Fibroblast of villous mesenchyme (primary cell): ENCODE measurements at regions not wholly inside any gene's neighbourhood (a gene's known extent, or its start where the extent isn't known, plus 50 kb on each side); places are given as distances from the start of the nearest gene placed in this dataset.
A peak's percentile ranks its signal among the peaks of the same experiment; 100 is the strongest.

Experiments
- DNase-seq: peaks from one replicate; pipeline ENCODE4 v3.0.0-alpha.2; 2010; ENCODE audit warnings: low read depth
- H3K4me3 ChIP-seq: 2 replicates; pipeline ENCODE4 v1.5.1; 2011; ENCODE audit warnings: low read depth, mild to moderate bottlenecking, low read length
- TF ChIP-seq, protein P1 (sequence below): IDR thresholded peaks from 2 replicates; pipeline ENCODE4 v1.5.1; 2012; ENCODE audit warnings: low read depth, mild to moderate bottlenecking, low read length; ENCODE audit not compliant: insufficient read depth

DNA sequence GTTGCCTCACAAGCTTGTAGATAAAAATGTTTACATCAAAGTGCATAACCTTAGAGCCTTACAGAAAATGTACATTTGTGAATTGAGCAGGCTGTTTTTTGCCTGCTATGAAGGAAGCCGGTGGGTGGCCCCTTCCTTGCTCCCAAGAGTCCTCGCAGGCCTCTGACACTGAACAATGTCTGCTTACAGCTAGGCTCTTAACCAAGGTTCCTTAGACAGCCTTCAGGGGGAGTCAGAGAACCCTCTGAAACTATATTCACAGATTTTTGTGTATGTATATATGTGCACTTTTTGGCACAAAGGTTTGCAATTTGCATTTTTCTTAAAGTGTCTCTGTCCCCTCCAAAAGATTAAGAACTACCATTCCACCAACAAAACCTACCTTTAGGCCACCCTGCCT lies 282.6 kb downstream of the BARHL2 start:
- no peak overlapping the region for H3K4me3 ChIP-seq
- TF ChIP-seq, protein P1, sequence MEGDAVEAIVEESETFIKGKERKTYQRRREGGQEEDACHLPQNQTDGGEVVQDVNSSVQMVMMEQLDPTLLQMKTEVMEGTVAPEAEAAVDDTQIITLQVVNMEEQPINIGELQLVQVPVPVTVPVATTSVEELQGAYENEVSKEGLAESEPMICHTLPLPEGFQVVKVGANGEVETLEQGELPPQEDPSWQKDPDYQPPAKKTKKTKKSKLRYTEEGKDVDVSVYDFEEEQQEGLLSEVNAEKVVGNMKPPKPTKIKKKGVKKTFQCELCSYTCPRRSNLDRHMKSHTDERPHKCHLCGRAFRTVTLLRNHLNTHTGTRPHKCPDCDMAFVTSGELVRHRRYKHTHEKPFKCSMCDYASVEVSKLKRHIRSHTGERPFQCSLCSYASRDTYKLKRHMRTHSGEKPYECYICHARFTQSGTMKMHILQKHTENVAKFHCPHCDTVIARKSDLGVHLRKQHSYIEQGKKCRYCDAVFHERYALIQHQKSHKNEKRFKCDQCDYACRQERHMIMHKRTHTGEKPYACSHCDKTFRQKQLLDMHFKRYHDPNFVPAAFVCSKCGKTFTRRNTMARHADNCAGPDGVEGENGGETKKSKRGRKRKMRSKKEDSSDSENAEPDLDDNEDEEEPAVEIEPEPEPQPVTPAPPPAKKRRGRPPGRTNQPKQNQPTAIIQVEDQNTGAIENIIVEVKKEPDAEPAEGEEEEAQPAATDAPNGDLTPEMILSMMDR: peak; percentile 3
- DNase-seq: no peak

- no peak overlapping the region for H3K4me3 ChIP-seq
- no peak for DNase-seq
- TF ChIP-seq, protein P1: no peak
These were observed 300.0 kb downstream of the BARHL2 start for GRCh38 chr1:90417126-90417525.

DNA sequence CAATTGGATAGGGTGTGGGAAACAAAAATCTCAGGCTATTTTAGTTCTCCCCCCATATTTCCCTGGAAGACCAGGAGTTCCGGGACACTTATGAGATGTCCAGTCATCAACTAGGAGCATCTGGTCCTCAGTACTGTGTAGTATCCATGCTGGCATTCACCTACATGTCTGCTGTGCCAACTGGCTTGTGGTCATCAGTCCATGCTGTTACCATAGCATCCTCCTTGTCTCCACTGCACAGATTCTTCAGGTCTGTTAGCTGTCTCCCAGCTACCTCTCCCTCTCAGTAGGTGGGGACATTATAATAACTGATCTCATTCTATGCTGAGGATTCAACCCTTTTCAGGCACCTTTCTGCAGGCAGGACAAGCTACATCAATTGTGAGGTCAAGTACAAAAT lies 302.9 kb downstream of the BARHL2 start:
- TF ChIP-seq, protein P1: no peak
- no peak for DNase-seq
- no peak overlapping the region for H3K4me3 ChIP-seq

- no peak overlapping the region for H3K4me3 ChIP-seq
- no peak for DNase-seq
- TF ChIP-seq, protein P1: no peak
These were observed 303.6 kb downstream of the BARHL2 start for GRCh38 chr1:90413519-90413918.

DNA sequence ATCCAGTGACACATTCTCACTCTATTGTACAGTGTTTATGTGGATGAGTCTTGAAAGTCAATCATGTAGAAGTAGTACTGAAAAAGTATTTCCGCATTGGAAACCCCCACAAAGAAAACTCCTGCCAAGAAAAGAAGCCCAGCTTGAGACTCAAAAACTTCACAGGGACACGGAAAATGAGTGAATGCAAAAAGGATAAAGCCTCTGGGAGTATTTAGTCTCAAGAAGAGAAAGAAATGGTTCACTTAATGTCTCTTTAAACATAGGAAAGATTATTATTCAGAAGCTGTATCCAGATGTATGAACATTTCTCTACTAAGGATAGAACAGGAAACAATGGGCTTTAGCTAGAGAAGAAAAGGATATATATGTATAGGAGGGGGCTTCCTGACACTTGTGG lies 304.5 kb downstream of the BARHL2 start:
- no peak for DNase-seq
- H3K4me3 ChIP-seq: no peak overlapping the region
- TF ChIP-seq, protein P1: no peak

DNA sequence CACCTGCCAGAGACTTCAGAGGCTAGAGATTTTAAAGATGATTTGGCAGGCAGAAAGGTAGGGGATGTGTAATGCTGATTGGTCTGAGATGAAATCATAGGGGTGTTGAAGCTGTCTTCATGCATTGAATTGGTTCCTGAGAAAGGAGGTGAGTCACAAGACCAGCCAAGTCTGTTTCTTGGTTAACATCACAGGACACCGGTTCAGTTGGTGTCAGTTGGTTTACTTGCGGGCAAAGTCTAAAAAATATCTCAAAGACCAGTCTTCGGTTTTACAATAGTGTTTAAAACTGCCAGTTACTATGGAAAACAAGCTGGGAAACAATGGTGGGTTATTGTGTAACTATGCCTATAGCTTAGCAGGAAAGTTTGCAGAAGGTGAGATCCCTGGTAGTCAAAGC lies 305.9 kb downstream of the BARHL2 start:
- no peak overlapping the region for H3K4me3 ChIP-seq
- no peak for DNase-seq
- TF ChIP-seq, protein P1: no peak

- H3K4me3 ChIP-seq: no peak overlapping the region
- TF ChIP-seq, protein P1: no peak
- DNase-seq: no peak
These were observed 309.4 kb downstream of the BARHL2 start for GRCh38 chr1:90407737-90408136.
